ENCODE measurements at regions not wholly inside any gene's neighbourhood (a gene's known extent, or its start where the extent isn't known, plus 50 kb on each side); places are given as distances from the start of the nearest gene placed in this dataset.

GRCh38 chr12:84632556-84632955, 280.0 kb downstream of the SLC6A15 start:
- ATAC-seq (ENCODE audit: low read depth) (no peak), DNase-seq (no peak)
- POLR2A ChIA-PET, result interaction anchor here (0.5 kb wide), 1 partner anchor 130 kb away, joined by 6 read pairs; no protein-coding TSS in a partner anchor
- Mint-ChIP-seq H3K36me3 (ENCODE audit: low read depth) (no peaks in the 10 kb centered on the region), H3K4me3 (no peak overlapping the region), H3K9me3 (no peaks in the 10 kb centered on the region), H3K27me3 (no peaks in the 10 kb centered on the region), H3K27ac (no peak overlapping the region), H3K4me1 (no peaks in the 10 kb centered on the region)
- no peak for TF ChIP-seq CTCF (IDR thresholded peaks at IDR 0.05)
- CTCF ChIA-PET, result no interaction called here
- intact Hi-C loops (cut with micrococcal nuclease), result no loop called here

GRCh38 chr12:84631020-84631419, 281.6 kb downstream of the SLC6A15 start:
- H3K27me3 Mint-ChIP-seq, result no peaks in the 10 kb centered on the region
- POLR2A ChIA-PET, result no interaction called here
- H3K4me3 Mint-ChIP-seq, result no peak overlapping the region
- TF ChIP-seq CTCF (IDR thresholded peaks at IDR 0.05), result no peak
- H3K9me3 Mint-ChIP-seq, result no peaks in the 10 kb centered on the region
- no peak for DNase-seq
- H3K27ac Mint-ChIP-seq, result no peak overlapping the region
- ATAC-seq (ENCODE audit: low read depth), result no peak
- CTCF ChIA-PET, result no interaction called here
- no peaks in the 10 kb centered on the region for H3K36me3 Mint-ChIP-seq (ENCODE audit: low read depth)
- intact Hi-C loops (cut with micrococcal nuclease), result no loop called here
- no peaks in the 10 kb centered on the region for H3K4me1 Mint-ChIP-seq

- no peak overlapping the region for H3K27ac Mint-ChIP-seq
- POLR2A ChIA-PET, result no interaction called here
- no peak overlapping the region for H3K4me3 Mint-ChIP-seq
- no peaks in the 10 kb centered on the region for H3K27me3 Mint-ChIP-seq
- no peaks in the 10 kb centered on the region for H3K4me1 Mint-ChIP-seq
- ATAC-seq (ENCODE audit: low read depth), result no peak
- H3K9me3 Mint-ChIP-seq, result no peaks in the 10 kb centered on the region
- CTCF ChIA-PET, result no interaction called here
- H3K36me3 Mint-ChIP-seq (ENCODE audit: low read depth), result no peaks in the 10 kb centered on the region
- DNase-seq, result no peak
- TF ChIP-seq CTCF (IDR thresholded peaks at IDR 0.05), result no peak
- intact Hi-C loops (cut with micrococcal nuclease), result no loop called here
Measured at GRCh38 chr12:84627593-84627992, 285.0 kb downstream of the SLC6A15 start.

- DNase-seq, result no peak
- no peaks in the 10 kb centered on the region for H3K27me3 Mint-ChIP-seq
- ChIA-PET CTCF (no interaction called here), POLR2A (no interaction called here)
- no peaks in the 10 kb centered on the region for H3K36me3 Mint-ChIP-seq (ENCODE audit: low read depth)
- H3K9me3 Mint-ChIP-seq, result no peaks in the 10 kb centered on the region
- intact Hi-C loops (cut with micrococcal nuclease), result no loop called here
- no peak for TF ChIP-seq CTCF (IDR thresholded peaks at IDR 0.05)
- no peak overlapping the region for H3K4me3 Mint-ChIP-seq
- H3K4me1 Mint-ChIP-seq, result no peaks in the 10 kb centered on the region
- no peak for ATAC-seq (ENCODE audit: low read depth)
- no peak overlapping the region for H3K27ac Mint-ChIP-seq
Measured at GRCh38 chr12:84624601-84625000, 288.0 kb downstream of the SLC6A15 start.

GRCh38 chr12:84619053-84619571, 293.5 kb downstream of the SLC6A15 start:
- Mint-ChIP-seq H3K9me3 (peaks cover 2% of the 10 kb centered on the region), H3K4me3 (no peak overlapping the region), H3K27ac (no peak overlapping the region), H3K27me3 (no peaks in the 10 kb centered on the region), H3K4me1 (no peaks in the 10 kb centered on the region), H3K36me3 (ENCODE audit: low read depth) (no peaks in the 10 kb centered on the region)
- CTCF ChIA-PET, result no interaction called here
- POLR2A ChIA-PET, result no interaction called here
- intact Hi-C loops (cut with micrococcal nuclease), result no loop called here
- no peak for ATAC-seq (ENCODE audit: low read depth)
- TF ChIP-seq CTCF (IDR thresholded peaks at IDR 0.05), result no peak
- DNase-seq, result no peak

All from activated B cell treated with CpG ODN at 0.5 μM for 24 hours (primary cell).